Spleen (tissue), 7 donors: ENCODE measurements at regions not wholly inside any gene's neighbourhood (a gene's known extent, or its start where the extent isn't known, plus 50 kb on each side); places are given as distances from the start of the nearest gene placed in this dataset.

Experiments used
- CTCF ChIP-seq, 11 experiments: fragments of 200-600 bp in 7 of 11; fragments of 450-650 bp in 4 of 11; sonication (generic) in 4 of 11; IDR thresholded peaks in 8 of 11; conservative IDR thresholded peaks in 3 of 11; 1 replicate in 7 of 11; 2 replicates in 4 of 11; pipeline versions ENCODE4 v1.4.0 to v1.8.0; 2016 to 2021; ENCODE audit warnings: antibody characterized with exemption in 11 of 11, inconsistent platforms in 4 of 11, mild to moderate bottlenecking in 1 of 11
- POLR2A ChIP-seq, 3 donors: fragments of 450-650 bp; IDR thresholded peaks; one replicate each; pipeline ENCODE4 v1.5.1; 2017; ENCODE audit warnings: antibody characterized with exemption in 3 of 3, mild to moderate bottlenecking in 1 of 3
- POLR2AphosphoS5 ChIP-seq, 3 donors: sonication (generic); formaldehyde crosslinking; IDR thresholded peaks; one replicate each; pipeline ENCODE4 v1.5.1; 2017; ENCODE audit warnings: antibody characterized with exemption in 3 of 3
- donor health status: DM: no; HTN: no; CAD: no; lungs with moderate emphysema.
- donor health status: DM: no; HTN: no; CAD: no.
- donor health status: DM: no; HTN: no; CAD: no.

- TF ChIP-seq CTCF (IDR thresholded peaks at IDR 0.05 in 8 of 11, conservative IDR thresholded peaks at IDR 0.05 in 3 of 11) (no peak), POLR2A (IDR thresholded peaks at IDR 0.05) (no peak), POLR2AphosphoS5 (IDR thresholded peaks at IDR 0.05) (no peak)
These were observed 756.1 kb upstream of the KLHL29 start for GRCh38 chr2:22628906-22629305.
